Dendritic cell treated with granulocyte-macrophage colony-stimulating factor and Interleukin-4, amounts not matched to agents 40 ng/mL and 50 ng/mL, for 4 days (primary cell): ENCODE measurements at regions not wholly inside any gene's neighbourhood (a gene's known extent, or its start where the extent isn't known, plus 50 kb on each side); places are given as distances from the start of the nearest gene placed in this dataset.

Experiments used
- H3K27ac Mint-ChIP-seq: one replicate; pipeline ENCODE4 v1.8.0; 2022; ENCODE audit warnings: mild to moderate bottlenecking, mixed read lengths
- H3K27me3 Mint-ChIP-seq: one replicate; pipeline ENCODE4 v1.8.0; 2022; ENCODE audit warnings: mild to moderate bottlenecking, mixed read lengths
- H3K36me3 Mint-ChIP-seq: one replicate; pipeline ENCODE4 v1.8.0; 2022; ENCODE audit warnings: low read depth, mixed read lengths
- H3K4me1 Mint-ChIP-seq: one replicate; pipeline ENCODE4 v1.8.0; 2022; ENCODE audit warnings: low read depth, mixed read lengths
- H3K4me3 Mint-ChIP-seq: one replicate; pipeline ENCODE4 v1.8.0; 2022; ENCODE audit warnings: mild to moderate bottlenecking, moderate library complexity, mixed read lengths
- H3K9me3 Mint-ChIP-seq: one replicate; pipeline ENCODE4 v1.8.0; 2022; ENCODE audit warnings: mixed read lengths
- intact Hi-C: fragments of 100-400 bp; cut with micrococcal nuclease; formaldehyde crosslinking; loops from one replicate; pipeline ENCODE4 v1.15.0; 2022

- H3K4me1 Mint-ChIP-seq: no peaks in the 10 kb centered on the region
- H3K4me3 Mint-ChIP-seq: no peak overlapping the region
- H3K9me3 Mint-ChIP-seq: peaks cover 2% of the 10 kb centered on the region
- no peaks in the 10 kb centered on the region for H3K27me3 Mint-ChIP-seq
- intact Hi-C loops: no loop called here
- no peaks in the 10 kb centered on the region for H3K36me3 Mint-ChIP-seq
- no peak overlapping the region for H3K27ac Mint-ChIP-seq
Measured at GRCh38 chr17:13292291-13292690, 274.5 kb upstream of the ELAC2 start.

- H3K36me3 Mint-ChIP-seq: no peaks in the 10 kb centered on the region
Measured at GRCh38 chr17:13288248-13288647, 270.4 kb upstream of the ELAC2 start.

GRCh38 chr17:13287226-13287625, 269.4 kb upstream of the ELAC2 start:
- intact Hi-C loops: no loop called here
- H3K27ac Mint-ChIP-seq: no peak overlapping the region
- H3K4me1 Mint-ChIP-seq: no peaks in the 10 kb centered on the region
- H3K4me3 Mint-ChIP-seq: no peak overlapping the region
- no peaks in the 10 kb centered on the region for H3K36me3 Mint-ChIP-seq
- peaks cover 7% of the 10 kb centered on the region for H3K9me3 Mint-ChIP-seq
- H3K27me3 Mint-ChIP-seq: no peaks in the 10 kb centered on the region

More at GRCh38 chr17:13288248-13288647, 270.4 kb upstream of the ELAC2 start:
- H3K27ac Mint-ChIP-seq: no peak overlapping the region
- H3K27me3 Mint-ChIP-seq: no peaks in the 10 kb centered on the region
- H3K4me1 Mint-ChIP-seq: no peaks in the 10 kb centered on the region
- intact Hi-C loops: no loop called here
- no peak overlapping the region for H3K4me3 Mint-ChIP-seq
- peaks cover 7% of the 10 kb centered on the region for H3K9me3 Mint-ChIP-seq

- intact Hi-C loops: no loop called here
- Mint-ChIP-seq H3K9me3 (peaks cover 7% of the 10 kb centered on the region), H3K27me3 (no peaks in the 10 kb centered on the region), H3K36me3 (no peaks in the 10 kb centered on the region), H3K27ac (no peak overlapping the region), H3K4me3 (no peak overlapping the region), H3K4me1 (no peaks in the 10 kb centered on the region)
Measured at GRCh38 chr17:13283606-13284005, 265.8 kb upstream of the ELAC2 start.

DNA sequence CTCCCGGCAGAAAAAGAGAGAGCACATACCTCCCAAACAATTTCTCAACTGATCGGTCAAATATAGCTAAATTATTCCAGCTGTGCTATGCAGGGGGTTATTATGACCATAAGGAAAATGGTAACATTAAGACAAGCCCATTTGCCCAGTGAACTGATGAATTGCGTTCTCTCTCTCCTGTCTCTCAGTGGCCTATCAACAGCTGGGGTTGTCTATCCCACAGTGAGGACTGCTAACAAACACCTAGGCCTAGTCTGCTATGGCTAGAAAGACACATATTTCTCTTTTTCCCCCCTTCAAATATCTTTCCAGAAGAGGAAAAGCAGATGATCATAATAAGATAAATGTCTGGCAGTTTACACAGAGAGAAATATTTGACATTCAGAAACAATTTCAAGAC, 263.8 kb upstream of the ELAC2 start:
- H3K27me3 Mint-ChIP-seq: no peaks in the 10 kb centered on the region
- H3K4me1 Mint-ChIP-seq: no peaks in the 10 kb centered on the region
- H3K36me3 Mint-ChIP-seq: no peaks in the 10 kb centered on the region
- no peaks in the 10 kb centered on the region for H3K9me3 Mint-ChIP-seq
- intact Hi-C loops: no loop called here
- H3K27ac Mint-ChIP-seq: no peak overlapping the region
- no peak overlapping the region for H3K4me3 Mint-ChIP-seq

- Mint-ChIP-seq H3K36me3 (no peaks in the 10 kb centered on the region), H3K27me3 (no peaks in the 10 kb centered on the region), H3K9me3 (peaks cover 26% of the 10 kb centered on the region), H3K4me3 (no peak overlapping the region), H3K27ac (no peak overlapping the region), H3K4me1 (no peaks in the 10 kb centered on the region)
- intact Hi-C loops: no loop called here
Measured at GRCh38 chr17:13273806-13274205, 256.0 kb upstream of the ELAC2 start.

- no peaks in the 10 kb centered on the region for H3K4me1 Mint-ChIP-seq
- intact Hi-C loops: no loop called here
- no peaks in the 10 kb centered on the region for H3K36me3 Mint-ChIP-seq
- H3K4me3 Mint-ChIP-seq: no peak overlapping the region
- no peaks in the 10 kb centered on the region for H3K27me3 Mint-ChIP-seq
- H3K9me3 Mint-ChIP-seq: peaks cover 26% of the 10 kb centered on the region
- H3K27ac Mint-ChIP-seq: no peak overlapping the region
Measured at GRCh38 chr17:13272296-13272695, 254.5 kb upstream of the ELAC2 start.

GRCh38 chr17:13268791-13269595, 251.2 kb upstream of the ELAC2 start:
- Mint-ChIP-seq H3K4me1 (no peaks in the 10 kb centered on the region), H3K27ac (no peak overlapping the region), H3K9me3 (peaks cover 20% of the 10 kb centered on the region), H3K36me3 (no peaks in the 10 kb centered on the region), H3K4me3 (no peak overlapping the region), H3K27me3 (no peaks in the 10 kb centered on the region)
- intact Hi-C loops: no loop called here

GRCh38 chr17:13266606-13267005, 248.8 kb upstream of the ELAC2 start:
- Mint-ChIP-seq H3K9me3 (peaks cover 9% of the 10 kb centered on the region), H3K27me3 (no peaks in the 10 kb centered on the region), H3K27ac (no peak overlapping the region), H3K4me3 (no peak overlapping the region), H3K4me1 (no peaks in the 10 kb centered on the region), H3K36me3 (no peaks in the 10 kb centered on the region)
- intact Hi-C loops: no loop called here

DNA sequence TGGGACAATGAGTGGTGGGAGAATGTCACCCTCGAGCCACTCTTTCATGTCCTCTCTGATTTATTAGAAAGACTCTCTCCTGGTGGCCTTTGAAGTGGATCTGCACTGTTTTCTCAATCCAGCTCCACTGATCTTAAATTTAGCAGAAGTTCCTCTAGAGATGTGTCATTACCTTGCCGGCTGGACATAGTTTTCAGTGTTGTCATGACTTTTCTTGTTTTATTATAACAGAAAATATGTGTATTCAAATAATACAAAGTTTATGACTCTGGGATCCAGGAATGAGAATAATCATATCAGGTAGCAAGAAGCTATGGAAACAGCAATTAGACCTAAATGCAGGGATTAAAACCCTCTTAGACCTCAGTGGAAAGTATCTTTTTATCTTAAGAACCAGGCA, 247.5 kb upstream of the ELAC2 start:
- Mint-ChIP-seq H3K27me3 (no peaks in the 10 kb centered on the region), H3K4me1 (no peaks in the 10 kb centered on the region), H3K9me3 (no peaks in the 10 kb centered on the region), H3K4me3 (no peak overlapping the region), H3K36me3 (no peaks in the 10 kb centered on the region), H3K27ac (no peak overlapping the region)
- intact Hi-C loops: no loop called here

- Mint-ChIP-seq H3K36me3 (no peaks in the 10 kb centered on the region), H3K27me3 (no peaks in the 10 kb centered on the region), H3K4me1 (no peaks in the 10 kb centered on the region), H3K9me3 (no peaks in the 10 kb centered on the region), H3K4me3 (no peak overlapping the region), H3K27ac (no peak overlapping the region)
- intact Hi-C loops: no loop called here
Measured at GRCh38 chr17:13263746-13264145, 245.9 kb upstream of the ELAC2 start.

DNA sequence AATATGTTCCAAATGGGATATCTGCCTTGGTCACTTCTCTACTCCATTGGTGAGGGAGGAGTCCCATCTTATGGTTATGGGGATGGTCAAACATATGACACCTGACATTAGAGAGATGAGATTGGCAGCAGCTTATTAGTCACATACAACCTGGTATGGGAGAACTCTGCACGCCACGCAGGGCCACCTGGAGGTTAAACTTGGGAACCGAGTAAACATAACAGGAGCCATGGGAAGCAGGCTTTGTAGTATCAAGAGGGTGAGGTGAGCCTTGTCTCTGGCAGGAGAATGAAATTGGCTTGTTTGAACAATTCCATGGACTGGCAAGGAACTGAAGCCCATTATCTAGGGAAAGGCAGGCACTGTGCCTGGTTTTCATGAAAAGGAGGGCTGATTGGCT, 238.7 kb upstream of the ELAC2 start:
- Mint-ChIP-seq H3K27ac (no peak overlapping the region), H3K4me1 (no peaks in the 10 kb centered on the region), H3K36me3 (no peaks in the 10 kb centered on the region), H3K27me3 (no peaks in the 10 kb centered on the region), H3K9me3 (peaks cover 52% of the 10 kb centered on the region), H3K4me3 (no peak overlapping the region)
- intact Hi-C loops: no loop called here

DNA sequence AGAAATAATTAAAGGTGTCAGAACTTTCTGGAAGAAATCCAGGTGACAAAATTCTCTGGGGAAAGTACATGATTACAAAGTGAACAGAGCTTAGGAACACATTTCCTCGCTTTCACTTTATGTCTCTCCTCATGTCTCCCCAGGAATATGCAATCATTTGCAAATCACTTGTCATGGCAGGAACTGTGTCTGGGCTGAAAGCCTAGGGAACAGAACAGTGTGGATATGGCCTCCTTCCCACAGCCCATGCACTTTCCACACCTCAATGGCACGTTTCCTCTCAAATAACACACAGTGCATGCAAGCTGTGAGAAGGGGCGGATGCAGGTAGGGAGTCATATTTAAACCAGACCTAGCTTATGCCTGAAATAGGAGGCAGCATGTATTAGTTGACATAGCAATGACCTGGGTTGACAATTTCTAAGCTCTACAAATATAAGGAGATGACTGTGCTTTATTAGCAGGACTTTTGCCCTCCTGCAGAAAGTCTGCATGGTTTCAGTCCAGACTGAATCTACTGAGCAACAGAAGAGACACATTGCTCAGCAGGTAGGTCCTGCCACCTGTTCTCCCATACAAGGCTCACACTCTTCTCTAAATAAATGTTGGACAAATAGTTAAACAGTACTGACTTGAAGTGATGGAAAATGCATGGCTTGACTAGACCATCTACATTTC, 236.0 kb upstream of the ELAC2 start:
- intact Hi-C loops: no loop called here
- H3K9me3 Mint-ChIP-seq: peaks cover 54% of the 10 kb centered on the region
- no peaks in the 10 kb centered on the region for H3K36me3 Mint-ChIP-seq
- no peak overlapping the region for H3K27ac Mint-ChIP-seq
- no peaks in the 10 kb centered on the region for H3K4me1 Mint-ChIP-seq
- no peak overlapping the region for H3K4me3 Mint-ChIP-seq
- no peaks in the 10 kb centered on the region for H3K27me3 Mint-ChIP-seq

- Mint-ChIP-seq H3K4me1 (no peaks in the 10 kb centered on the region), H3K9me3 (peaks cover 16% of the 10 kb centered on the region), H3K27ac (no peak overlapping the region), H3K27me3 (no peaks in the 10 kb centered on the region), H3K36me3 (no peaks in the 10 kb centered on the region), H3K4me3 (no peak overlapping the region)
- intact Hi-C loops: no loop called here
Measured at GRCh38 chr17:13244513-13244912, 226.7 kb upstream of the ELAC2 start.

- H3K27me3 Mint-ChIP-seq: no peaks in the 10 kb centered on the region
- H3K4me3 Mint-ChIP-seq: no peak overlapping the region
- no peaks in the 10 kb centered on the region for H3K36me3 Mint-ChIP-seq
- no peaks in the 10 kb centered on the region for H3K4me1 Mint-ChIP-seq
- intact Hi-C loops: no loop called here
- H3K9me3 Mint-ChIP-seq: peaks cover 16% of the 10 kb centered on the region
- H3K27ac Mint-ChIP-seq: no peak overlapping the region
Measured at GRCh38 chr17:13243585-13243984, 225.8 kb upstream of the ELAC2 start.
